ENCODE measurements at regions not wholly inside any gene's neighbourhood (a gene's known extent, or its start where the extent isn't known, plus 50 kb on each side); places are given as distances from the start of the nearest gene placed in this dataset.

DNA sequence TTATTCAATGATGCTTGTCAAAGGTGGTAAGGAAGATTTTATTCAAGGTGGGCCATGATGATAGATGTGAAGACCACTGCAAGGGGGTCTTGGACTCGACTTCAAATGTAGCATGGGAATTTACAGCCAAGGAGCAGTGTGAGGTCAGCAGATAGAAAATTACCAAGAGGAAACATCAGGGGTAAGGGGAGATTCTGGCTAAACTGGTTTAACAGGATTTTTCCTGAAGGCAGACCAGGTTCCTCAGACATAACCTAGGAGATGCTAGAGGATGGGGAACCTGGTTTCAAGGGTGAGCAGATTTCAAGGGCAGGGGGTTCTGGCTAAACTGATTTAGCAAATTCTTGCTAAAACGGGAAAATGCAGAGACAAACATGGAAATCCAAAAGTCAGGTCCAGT lies 464.9 kb downstream of the TAFA4 start:
- DNase-seq (ENCODE audit: low read depth in 2 of 2) = no peak
- Histone ChIP-seq H4K20me1 (ENCODE audit: control insufficient read depth, extremely low read depth, insufficient read depth, low read length) (no peaks in the 10 kb centered on the region), H3K4me1 (ENCODE audit: control insufficient read depth, extremely low read depth, insufficient read depth, low read length) (no peaks in the 10 kb centered on the region), H3K27ac (ENCODE audit: insufficient read depth, low read length) (no peak overlapping the region), H3K27me3 (ENCODE audit: control insufficient read depth, insufficient read depth, low read length) (no peaks in the 10 kb centered on the region), H3K9ac (ENCODE audit: insufficient read depth, low read length) (no peak overlapping the region), H3K4me3 (replicated peaks in 1 of 4; ENCODE audit: control extremely low read depth in 1 of 4, insufficient read depth in 1 of 4, low read depth in 3 of 4, low read length in 4 of 4) (no peak overlapping the region), H2AFZ (ENCODE audit: low read length) (no peak overlapping the region), H3K9me3 (ENCODE audit: control insufficient read depth, insufficient read depth, low read depth, low read length) (no peaks in the 10 kb centered on the region), H3K36me3 (ENCODE audit: control insufficient read depth, insufficient read depth, low read length) (no peaks in the 10 kb centered on the region), H3K79me2 (ENCODE audit: control insufficient read depth, insufficient read depth, low read length) (no peaks in the 10 kb centered on the region), H3K4me2 (ENCODE audit: extremely low read depth, insufficient read depth, low read length) (no peak overlapping the region)
- no peak for TF ChIP-seq EZH2 (IDR thresholded peaks at IDR 0.05; ENCODE audit: low read length, missing control alignments)
- TF ChIP-seq, protein P1, sequence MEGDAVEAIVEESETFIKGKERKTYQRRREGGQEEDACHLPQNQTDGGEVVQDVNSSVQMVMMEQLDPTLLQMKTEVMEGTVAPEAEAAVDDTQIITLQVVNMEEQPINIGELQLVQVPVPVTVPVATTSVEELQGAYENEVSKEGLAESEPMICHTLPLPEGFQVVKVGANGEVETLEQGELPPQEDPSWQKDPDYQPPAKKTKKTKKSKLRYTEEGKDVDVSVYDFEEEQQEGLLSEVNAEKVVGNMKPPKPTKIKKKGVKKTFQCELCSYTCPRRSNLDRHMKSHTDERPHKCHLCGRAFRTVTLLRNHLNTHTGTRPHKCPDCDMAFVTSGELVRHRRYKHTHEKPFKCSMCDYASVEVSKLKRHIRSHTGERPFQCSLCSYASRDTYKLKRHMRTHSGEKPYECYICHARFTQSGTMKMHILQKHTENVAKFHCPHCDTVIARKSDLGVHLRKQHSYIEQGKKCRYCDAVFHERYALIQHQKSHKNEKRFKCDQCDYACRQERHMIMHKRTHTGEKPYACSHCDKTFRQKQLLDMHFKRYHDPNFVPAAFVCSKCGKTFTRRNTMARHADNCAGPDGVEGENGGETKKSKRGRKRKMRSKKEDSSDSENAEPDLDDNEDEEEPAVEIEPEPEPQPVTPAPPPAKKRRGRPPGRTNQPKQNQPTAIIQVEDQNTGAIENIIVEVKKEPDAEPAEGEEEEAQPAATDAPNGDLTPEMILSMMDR (conservative IDR thresholded peaks at IDR 0.05 in 1 of 2, IDR thresholded peaks at IDR 0.05 in 1 of 2; ENCODE audit: low read depth in 1 of 2, low read length in 2 of 2) = no peak

DNA sequence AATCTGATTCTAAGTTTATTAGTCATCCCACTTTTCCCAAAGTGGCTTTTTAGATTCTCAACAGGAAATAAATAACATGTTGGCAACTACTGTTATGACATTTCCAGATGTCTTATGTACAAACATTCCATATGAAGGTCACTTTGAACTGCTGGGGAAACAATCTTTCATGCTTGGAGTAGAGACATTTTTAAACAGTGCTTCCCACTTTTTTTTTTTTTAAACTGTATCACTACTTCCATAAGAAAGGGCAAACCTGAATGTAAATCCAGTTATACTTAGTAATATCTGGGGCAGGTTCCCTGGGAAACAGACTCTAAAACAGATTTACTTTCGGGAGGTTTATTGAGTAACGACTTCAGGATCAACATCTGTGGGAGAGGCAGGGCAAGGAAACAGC lies 473.8 kb downstream of the TAFA4 start:
- DNase-seq (ENCODE audit: low read depth in 2 of 2) = peak in 1 of 2 donors; percentile 35
- no peaks in the 10 kb centered on the region for H3K27me3 ChIP-seq (ENCODE audit: control insufficient read depth, insufficient read depth, low read length)
- H3K27ac ChIP-seq (ENCODE audit: insufficient read depth, low read length) = no peak overlapping the region
- no peaks in the 10 kb centered on the region for H3K9me3 ChIP-seq (ENCODE audit: control insufficient read depth, insufficient read depth, low read depth, low read length)
- no peak for TF ChIP-seq EZH2 (IDR thresholded peaks at IDR 0.05; ENCODE audit: low read length, missing control alignments)
- TF ChIP-seq, protein P1 (conservative IDR thresholded peaks at IDR 0.05 in 1 of 2, IDR thresholded peaks at IDR 0.05 in 1 of 2; ENCODE audit: low read depth in 1 of 2, low read length in 2 of 2) = no peak
- H3K4me2 ChIP-seq (ENCODE audit: extremely low read depth, insufficient read depth, low read length) = no peak overlapping the region
- no peaks in the 10 kb centered on the region for H3K36me3 ChIP-seq (ENCODE audit: control insufficient read depth, insufficient read depth, low read length)
- H3K4me1 ChIP-seq (ENCODE audit: control insufficient read depth, extremely low read depth, insufficient read depth, low read length) = no peaks in the 10 kb centered on the region
- H2AFZ ChIP-seq (ENCODE audit: low read length) = no peak overlapping the region
- H3K9ac ChIP-seq (ENCODE audit: insufficient read depth, low read length) = no peak overlapping the region
- no peak overlapping the region for H3K4me3 ChIP-seq (replicated peaks in 1 of 4; ENCODE audit: control extremely low read depth in 1 of 4, insufficient read depth in 1 of 4, low read depth in 3 of 4, low read length in 4 of 4)
- no peaks in the 10 kb centered on the region for H4K20me1 ChIP-seq (ENCODE audit: control insufficient read depth, extremely low read depth, insufficient read depth, low read length)
- no peaks in the 10 kb centered on the region for H3K79me2 ChIP-seq (ENCODE audit: control insufficient read depth, insufficient read depth, low read length)

DNA sequence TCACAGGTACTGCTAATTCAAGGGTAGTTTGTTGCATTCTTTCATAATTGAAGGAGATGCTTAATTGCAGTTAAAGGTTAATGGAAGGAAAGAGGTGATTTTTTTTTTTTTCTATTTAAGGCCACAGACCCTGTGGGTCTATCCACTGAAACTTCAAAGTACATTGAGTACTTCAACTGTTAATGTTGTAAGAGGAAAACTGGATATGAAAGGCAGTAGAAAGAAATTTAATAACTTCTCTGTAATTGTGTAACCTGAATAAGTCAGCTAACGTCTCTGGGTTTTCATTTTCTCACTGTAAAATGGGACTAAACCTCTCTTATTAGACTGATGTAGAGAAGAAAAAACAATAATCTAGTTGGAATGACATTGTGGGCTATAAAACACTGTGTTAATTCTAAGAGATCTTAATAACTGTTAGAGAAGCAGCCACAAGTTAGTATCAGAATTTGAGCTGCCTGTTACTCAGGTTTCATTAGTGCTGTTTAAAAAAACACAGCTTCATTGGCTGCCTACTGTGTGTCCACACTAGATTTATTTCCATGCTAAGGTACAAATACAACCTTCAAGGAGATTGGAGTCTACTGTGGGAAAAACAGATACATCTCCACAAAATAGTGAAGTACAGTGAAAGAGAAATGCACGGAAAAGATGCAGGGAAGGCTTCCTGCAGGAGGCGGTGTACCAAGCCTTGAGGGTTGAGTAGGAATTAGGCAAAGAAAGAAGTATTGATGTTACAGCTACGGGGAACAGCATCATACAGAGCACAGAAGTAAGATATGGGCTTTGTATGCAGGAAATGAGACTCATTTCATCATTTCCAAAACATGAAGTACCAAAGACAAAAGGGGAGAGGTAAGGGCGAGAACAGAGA lies 483.6 kb downstream of the TAFA4 start:
- H3K36me3 ChIP-seq (ENCODE audit: control insufficient read depth, insufficient read depth, low read length) = no peaks in the 10 kb centered on the region
- no peaks in the 10 kb centered on the region for H3K79me2 ChIP-seq (ENCODE audit: control insufficient read depth, insufficient read depth, low read length)
- no peaks in the 10 kb centered on the region for H3K9me3 ChIP-seq (ENCODE audit: control insufficient read depth, insufficient read depth, low read depth, low read length)
- TF ChIP-seq, protein P1 (conservative IDR thresholded peaks at IDR 0.05 in 1 of 2, IDR thresholded peaks at IDR 0.05 in 1 of 2; ENCODE audit: low read depth in 1 of 2, low read length in 2 of 2) = no peak
- TF ChIP-seq EZH2 (IDR thresholded peaks at IDR 0.05; ENCODE audit: low read length, missing control alignments) = no peak
- no peak overlapping the region for H3K9ac ChIP-seq (ENCODE audit: insufficient read depth, low read length)
- H4K20me1 ChIP-seq (ENCODE audit: control insufficient read depth, extremely low read depth, insufficient read depth, low read length) = no peaks in the 10 kb centered on the region
- H3K4me3 ChIP-seq (replicated peaks in 1 of 4; ENCODE audit: control extremely low read depth in 1 of 4, insufficient read depth in 1 of 4, low read depth in 3 of 4, low read length in 4 of 4) = no peak overlapping the region
- no peak for DNase-seq (ENCODE audit: low read depth in 2 of 2)
- no peak overlapping the region for H2AFZ ChIP-seq (ENCODE audit: low read length)
- H3K27me3 ChIP-seq (ENCODE audit: control insufficient read depth, insufficient read depth, low read length) = no peaks in the 10 kb centered on the region
- H3K4me2 ChIP-seq (ENCODE audit: extremely low read depth, insufficient read depth, low read length) = no peak overlapping the region
- H3K4me1 ChIP-seq (ENCODE audit: control insufficient read depth, extremely low read depth, insufficient read depth, low read length) = no peaks in the 10 kb centered on the region
- no peak overlapping the region for H3K27ac ChIP-seq (ENCODE audit: insufficient read depth, low read length)
